ENCODE measurements at regions not wholly inside any gene's neighbourhood (a gene's known extent, or its start where the extent isn't known, plus 50 kb on each side); places are given as distances from the start of the nearest gene placed in this dataset.

DNA sequence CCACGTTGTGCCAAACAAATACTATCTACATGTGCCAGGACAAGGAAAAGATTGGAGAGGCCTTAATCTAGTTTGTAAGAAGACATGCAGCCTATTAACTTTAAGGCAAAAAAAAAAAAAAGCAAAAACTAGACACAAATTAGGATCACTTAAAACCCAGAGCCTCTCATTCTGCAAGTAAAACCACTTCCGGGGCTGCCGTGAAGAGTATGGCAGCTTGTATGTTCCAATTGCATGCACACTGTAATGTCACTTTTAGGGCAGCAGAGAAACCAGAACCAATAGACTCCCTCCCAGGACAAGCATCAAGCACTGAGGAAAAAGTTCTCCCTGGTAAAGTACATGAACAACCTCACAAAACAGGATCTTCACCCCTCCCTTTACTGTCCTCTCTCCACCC, 70.6 kb downstream of the RSL24D1 start:
- TF ChIP-seq, protein P1, sequence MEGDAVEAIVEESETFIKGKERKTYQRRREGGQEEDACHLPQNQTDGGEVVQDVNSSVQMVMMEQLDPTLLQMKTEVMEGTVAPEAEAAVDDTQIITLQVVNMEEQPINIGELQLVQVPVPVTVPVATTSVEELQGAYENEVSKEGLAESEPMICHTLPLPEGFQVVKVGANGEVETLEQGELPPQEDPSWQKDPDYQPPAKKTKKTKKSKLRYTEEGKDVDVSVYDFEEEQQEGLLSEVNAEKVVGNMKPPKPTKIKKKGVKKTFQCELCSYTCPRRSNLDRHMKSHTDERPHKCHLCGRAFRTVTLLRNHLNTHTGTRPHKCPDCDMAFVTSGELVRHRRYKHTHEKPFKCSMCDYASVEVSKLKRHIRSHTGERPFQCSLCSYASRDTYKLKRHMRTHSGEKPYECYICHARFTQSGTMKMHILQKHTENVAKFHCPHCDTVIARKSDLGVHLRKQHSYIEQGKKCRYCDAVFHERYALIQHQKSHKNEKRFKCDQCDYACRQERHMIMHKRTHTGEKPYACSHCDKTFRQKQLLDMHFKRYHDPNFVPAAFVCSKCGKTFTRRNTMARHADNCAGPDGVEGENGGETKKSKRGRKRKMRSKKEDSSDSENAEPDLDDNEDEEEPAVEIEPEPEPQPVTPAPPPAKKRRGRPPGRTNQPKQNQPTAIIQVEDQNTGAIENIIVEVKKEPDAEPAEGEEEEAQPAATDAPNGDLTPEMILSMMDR (IDR thresholded peaks at IDR 0.05; ENCODE audit: unreplicated experiment): no peak
- Mint-ChIP-seq H3K36me3 (ENCODE audit: insufficient read depth, unreplicated experiment) (no peaks in the 10 kb centered on the region), H3K4me3 (ENCODE audit: unreplicated experiment) (no peak overlapping the region), H3K27me3 (ENCODE audit: insufficient read depth, unreplicated experiment) (peaks cover 34% of the 10 kb centered on the region), H3K27ac (ENCODE audit: low read depth, unreplicated experiment) (no peak overlapping the region), H3K4me1 (ENCODE audit: insufficient read depth, unreplicated experiment) (no peaks in the 10 kb centered on the region), H3K9me3 (ENCODE audit: unreplicated experiment) (no peaks in the 10 kb centered on the region)
- CTCF ChIA-PET: interaction anchor here (2.3 kb wide), 1 partner anchor 42 kb away, joined by 6 read pairs; no protein-coding TSS in a partner anchor
- DNase-seq (ENCODE audit: unreplicated experiment): no peak
- POLR2A ChIA-PET: no interaction called here
- no TSS peak for BruUV-seq (replicated peaks)
- intact Hi-C loops (cut with micrococcal nuclease): no loop called here

GRCh38 chr15:55124616-55125015, 72.1 kb downstream of the RSL24D1 start:
- no peak overlapping the region for H3K4me3 Mint-ChIP-seq (ENCODE audit: unreplicated experiment)
- intact Hi-C loops (cut with micrococcal nuclease): no loop called here
- H3K27me3 Mint-ChIP-seq (ENCODE audit: insufficient read depth, unreplicated experiment): peaks cover 33% of the 10 kb centered on the region
- H3K27ac Mint-ChIP-seq (ENCODE audit: low read depth, unreplicated experiment): no peak overlapping the region
- no peak for DNase-seq (ENCODE audit: unreplicated experiment)
- BruUV-seq (replicated peaks): no TSS peak
- no peaks in the 10 kb centered on the region for H3K4me1 Mint-ChIP-seq (ENCODE audit: insufficient read depth, unreplicated experiment)
- ChIA-PET CTCF (interaction anchor here (1.0 kb wide), 1 partner anchor 16 kb away, joined by 3 read pairs; no protein-coding TSS in a partner anchor), POLR2A (no interaction called here)
- H3K9me3 Mint-ChIP-seq (ENCODE audit: unreplicated experiment): no peaks in the 10 kb centered on the region
- H3K36me3 Mint-ChIP-seq (ENCODE audit: insufficient read depth, unreplicated experiment): no peaks in the 10 kb centered on the region
- TF ChIP-seq, protein P1 (IDR thresholded peaks at IDR 0.05; ENCODE audit: unreplicated experiment): no peak

DNA sequence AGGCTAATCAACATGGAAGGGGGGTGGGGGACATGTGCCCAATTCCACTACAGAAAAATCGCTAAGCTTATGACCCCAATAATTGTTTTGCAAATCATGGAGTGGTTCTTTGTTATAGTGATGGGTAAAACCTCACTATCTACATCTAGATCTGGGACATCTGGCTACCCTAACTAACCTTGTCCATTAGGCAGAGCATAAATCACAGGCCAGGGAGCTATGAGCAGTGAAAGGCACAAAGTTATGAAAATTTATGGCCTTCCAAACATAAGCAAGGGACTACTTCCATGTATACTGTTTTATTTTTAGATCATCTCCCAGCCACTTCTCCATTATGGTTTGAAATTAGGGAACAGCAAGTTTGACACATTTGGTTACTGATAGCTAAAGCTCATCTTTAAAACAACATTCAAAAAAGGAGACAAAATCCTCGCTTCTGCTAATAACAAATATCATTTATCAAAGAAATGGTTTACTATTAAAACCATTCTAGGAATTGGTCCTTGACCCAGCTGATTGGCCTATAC, 78.3 kb downstream of the RSL24D1 start:
- H3K4me3 Mint-ChIP-seq (ENCODE audit: unreplicated experiment): no peak overlapping the region
- no peak overlapping the region for H3K27ac Mint-ChIP-seq (ENCODE audit: low read depth, unreplicated experiment)
- ChIA-PET POLR2A (no interaction called here), CTCF (interaction anchor here (1.0 to 1.1 kb wide), 2 partner anchors 9 to 1307 kb away, joined by 3 to 4 read pairs; no protein-coding TSS in a partner anchor)
- TF ChIP-seq, protein P1 (IDR thresholded peaks at IDR 0.05; ENCODE audit: unreplicated experiment): no peak
- no peaks in the 10 kb centered on the region for H3K4me1 Mint-ChIP-seq (ENCODE audit: insufficient read depth, unreplicated experiment)
- DNase-seq (ENCODE audit: unreplicated experiment): no peak
- no peaks in the 10 kb centered on the region for H3K36me3 Mint-ChIP-seq (ENCODE audit: insufficient read depth, unreplicated experiment)
- no TSS peak for BruUV-seq (replicated peaks)
- H3K9me3 Mint-ChIP-seq (ENCODE audit: unreplicated experiment): no peaks in the 10 kb centered on the region
- no peaks in the 10 kb centered on the region for H3K27me3 Mint-ChIP-seq (ENCODE audit: insufficient read depth, unreplicated experiment)
- intact Hi-C loops (cut with micrococcal nuclease): no loop called here

DNA sequence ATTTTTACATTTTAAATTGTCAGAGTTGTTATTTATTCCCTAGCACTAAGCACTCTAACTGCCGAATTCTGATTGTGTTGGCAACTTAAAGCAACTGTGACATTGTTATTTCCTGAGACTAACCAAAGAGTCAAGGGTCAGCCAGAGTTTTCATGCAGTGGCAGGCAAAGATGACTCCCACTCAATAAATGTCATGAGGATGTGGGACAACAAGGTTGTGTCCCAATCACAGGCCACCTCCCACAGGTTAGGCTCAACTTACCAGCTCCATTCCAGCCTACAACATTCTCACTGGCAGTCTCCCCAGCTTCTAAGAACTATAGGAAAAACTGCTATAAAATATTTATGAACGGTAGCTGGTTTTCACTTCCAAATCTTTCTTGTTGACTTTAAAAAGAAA, 80.1 kb downstream of the RSL24D1 start:
- no peak overlapping the region for H3K27ac Mint-ChIP-seq (ENCODE audit: low read depth, unreplicated experiment)
- no peak overlapping the region for H3K4me3 Mint-ChIP-seq (ENCODE audit: unreplicated experiment)
- TF ChIP-seq, protein P1 (IDR thresholded peaks at IDR 0.05; ENCODE audit: unreplicated experiment): no peak
- H3K27me3 Mint-ChIP-seq (ENCODE audit: insufficient read depth, unreplicated experiment): no peaks in the 10 kb centered on the region
- no peak for DNase-seq (ENCODE audit: unreplicated experiment)
- intact Hi-C loops (cut with micrococcal nuclease): no loop called here
- ChIA-PET CTCF (interaction anchor here (0.5 to 0.8 kb wide), 2 partner anchors 64 to 407 kb away, joined by 3 to 4 read pairs; no protein-coding TSS in a partner anchor), POLR2A (no interaction called here)
- no peaks in the 10 kb centered on the region for H3K9me3 Mint-ChIP-seq (ENCODE audit: unreplicated experiment)
- H3K4me1 Mint-ChIP-seq (ENCODE audit: insufficient read depth, unreplicated experiment): no peaks in the 10 kb centered on the region
- BruUV-seq (replicated peaks): no TSS peak
- no peaks in the 10 kb centered on the region for H3K36me3 Mint-ChIP-seq (ENCODE audit: insufficient read depth, unreplicated experiment)
